Neural progenitor cell (in vitro differentiated cells): ENCODE measurements at regions not wholly inside any gene's neighbourhood (a gene's known extent, or its start where the extent isn't known, plus 50 kb on each side); places are given as distances from the start of the nearest gene placed in this dataset.
A peak's percentile ranks its signal among the peaks of the same experiment; 100 is the strongest.

ENCODE experiments used
- DNase-seq: peaks from one replicate; pipeline ENCODE4 v3.0.0-alpha.2; 2016; ENCODE audit warnings: low spot score
- H2AFZ ChIP-seq: fragments of 200-600 bp; sonication (generic); replicated peaks from 2 replicates; pipeline ENCODE4 v1.6.1; 2016; ENCODE audit warnings: antibody characterized with exemption
- H3F3A ChIP-seq: fragments of 200-600 bp; sonication (generic); 2 replicates; pipeline ENCODE4 v1.6.1; 2016; ENCODE audit warnings: antibody characterized with exemption, low read depth
- H3K27ac ChIP-seq: fragments of 200-600 bp; sonication (generic); 2 replicates; pipeline ENCODE4 v1.5.1; 2016; ENCODE audit warnings: mild to moderate bottlenecking
- H3K27me3 ChIP-seq: fragments of 200-600 bp; sonication (generic); 2 replicates; pipeline ENCODE4 v1.6.1; 2016; ENCODE audit warnings: mild to moderate bottlenecking, moderate library complexity
- H3K36me3 ChIP-seq: fragments of 200-600 bp; sonication (generic); 2 replicates; pipeline ENCODE4 v1.5.1; 2016
- H3K4me1 ChIP-seq: fragments of 200-600 bp; sonication (generic); 2 replicates; pipeline ENCODE4 v1.6.1; 2016; ENCODE audit warnings: mixed run types
- H3K4me2 ChIP-seq: fragments of 200-600 bp; sonication (generic); 2 replicates; pipeline ENCODE4 v1.6.1; 2016
- H3K4me3 ChIP-seq: fragments of 200-600 bp; sonication (generic); 2 replicates; pipeline ENCODE4 v1.5.1; 2016
- H3K79me2 ChIP-seq: fragments of 200-600 bp; sonication (generic); 2 replicates; pipeline ENCODE4 v1.6.1; 2016; ENCODE audit warnings: low read depth
- H3K9ac ChIP-seq: fragments of 200-600 bp; sonication (generic); 2 replicates; pipeline ENCODE4 v1.6.1; 2016
- H3K9me3 ChIP-seq: fragments of 200-600 bp; sonication (generic); 2 replicates; pipeline ENCODE4 v1.5.1; 2016; ENCODE audit warnings: low read depth
- H4K20me1 ChIP-seq: fragments of 200-600 bp; sonication (generic); 2 replicates; pipeline ENCODE4 v1.6.1; 2016; ENCODE audit warnings: low read depth
- H3K27ac Mint-ChIP-seq: 3 replicates; pipeline ENCODE4 v1.8.0; 2021; ENCODE audit warnings: mixed read lengths
- H3K27me3 Mint-ChIP-seq: 2 replicates; pipeline ENCODE4 v1.8.0; 2022; ENCODE audit warnings: low read depth, mild to moderate bottlenecking, inconsistent platforms, moderate library complexity, mixed read lengths; ENCODE audit not compliant: insufficient read depth
- H3K36me3 Mint-ChIP-seq: 3 replicates; pipeline ENCODE4 v1.8.0; 2021; ENCODE audit warnings: mixed read lengths
- H3K4me1 Mint-ChIP-seq: 3 replicates; pipeline ENCODE4 v1.8.0; 2021; ENCODE audit warnings: mixed read lengths
- H3K4me3 Mint-ChIP-seq: 3 replicates; pipeline ENCODE4 v1.8.0; 2021; ENCODE audit warnings: mild to moderate bottlenecking, moderate library complexity, mixed read lengths
- H3K9me3 Mint-ChIP-seq: 3 replicates; pipeline ENCODE4 v1.8.0; 2020; ENCODE audit warnings: mixed read lengths
- CTCF ChIP-seq: fragments of 200-600 bp; sonication (generic); IDR thresholded peaks from 2 replicates; pipeline ENCODE4 v1.5.1; 2017; ENCODE audit warnings: antibody characterized with exemption, mild to moderate bottlenecking
- EZH2 ChIP-seq: fragments of 200-600 bp; sonication (generic); IDR thresholded peaks from 2 replicates; pipeline ENCODE4 v1.6.1; 2017; ENCODE audit warnings: antibody characterized with exemption, mild to moderate bottlenecking, moderate library complexity
- EZH2phosphoT487 ChIP-seq: fragments of 200-600 bp; sonication (generic); IDR thresholded peaks from 2 replicates; pipeline ENCODE4 v1.6.1; 2017; ENCODE audit warnings: antibody characterized with exemption

DNA sequence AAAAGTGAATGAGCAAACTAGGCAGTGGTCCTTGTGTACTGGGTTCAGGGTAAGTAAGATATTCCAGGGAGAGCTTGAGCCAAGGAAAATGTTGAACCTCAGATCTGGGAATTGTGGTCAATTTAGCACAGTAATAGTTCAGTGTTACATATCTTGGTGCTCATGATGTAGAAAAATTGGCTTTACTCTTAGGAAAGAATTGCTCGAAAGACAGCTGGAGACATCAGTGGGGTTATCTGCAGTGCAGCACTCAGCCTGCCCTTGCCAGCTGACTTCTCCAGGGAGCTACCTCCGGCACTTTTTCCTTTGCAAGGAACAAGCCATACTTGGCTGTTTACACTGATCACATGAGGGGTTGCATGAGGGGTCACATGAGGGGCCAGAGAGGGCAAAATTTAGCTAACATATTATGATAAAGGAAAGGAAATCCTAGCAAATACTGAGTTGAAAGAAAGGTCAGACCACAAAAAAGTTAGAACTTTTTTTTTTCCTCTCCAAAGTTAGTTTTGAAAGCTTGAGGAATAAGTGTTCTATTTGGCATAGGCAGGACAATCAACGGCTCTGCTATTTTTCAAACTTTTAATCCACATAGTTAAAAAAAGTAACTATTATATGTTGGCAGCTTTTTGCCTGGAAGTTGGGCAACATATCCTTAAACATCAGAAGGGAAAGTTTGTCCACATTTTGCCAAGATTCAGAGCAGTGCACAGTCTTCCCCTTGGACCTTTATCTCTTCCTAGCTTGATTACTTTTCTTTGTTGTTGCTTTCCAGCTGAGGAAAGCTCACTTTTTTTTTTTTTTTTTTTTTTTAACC is 92.4 kb downstream of the COL6A6 start:
- DNase-seq: no peak
- Histone ChIP-seq H3K4me2 (no peak overlapping the region), H3K4me1 (no peaks in the 10 kb centered on the region), H3K9me3 (peaks cover 19% of the 10 kb centered on the region), H3K9ac (no peak overlapping the region), H3K36me3 (peaks cover 9% of the 10 kb centered on the region), H2AFZ (peak overlapping the region; percentile 10), H3K4me3 (no peak overlapping the region), H4K20me1 (no peaks in the 10 kb centered on the region), H3F3A (no peaks in the 10 kb centered on the region), H3K79me2 (no peaks in the 10 kb centered on the region), H3K27me3 (no peaks in the 10 kb centered on the region), H3K27ac (no peak overlapping the region)
- Mint-ChIP-seq H3K27me3 (peaks cover 2% of the 10 kb centered on the region), H3K4me3 (no peak overlapping the region), H3K36me3 (no peaks in the 10 kb centered on the region), H3K4me1 (no peaks in the 10 kb centered on the region), H3K27ac (no peak overlapping the region), H3K9me3 (peaks cover 10% of the 10 kb centered on the region)
- no peak for TF ChIP-seq EZH2phosphoT487
- TF ChIP-seq CTCF: no peak
- no peak for TF ChIP-seq EZH2

- H3F3A ChIP-seq: no peaks in the 10 kb centered on the region
- TF ChIP-seq EZH2phosphoT487: no peak
- TF ChIP-seq CTCF: no peak
- no peak for TF ChIP-seq EZH2
- H3K4me3 ChIP-seq: no peak overlapping the region
- DNase-seq: no peak
- no peaks in the 10 kb centered on the region for H3K27me3 ChIP-seq
- H3K27ac ChIP-seq: no peak overlapping the region
- no peaks in the 10 kb centered on the region for H3K9me3 ChIP-seq
- no peaks in the 10 kb centered on the region for H4K20me1 ChIP-seq
- no peaks in the 10 kb centered on the region for H3K36me3 Mint-ChIP-seq
- no peak overlapping the region for H3K4me2 ChIP-seq
- no peaks in the 10 kb centered on the region for H3K27me3 Mint-ChIP-seq
- peaks cover 17% of the 10 kb centered on the region for H3K4me1 ChIP-seq
- no peak overlapping the region for H3K4me3 Mint-ChIP-seq
- H3K79me2 ChIP-seq: no peaks in the 10 kb centered on the region
- no peak overlapping the region for H2AFZ ChIP-seq
- peaks cover 3% of the 10 kb centered on the region for H3K9me3 Mint-ChIP-seq
- no peak overlapping the region for H3K9ac ChIP-seq
- no peaks in the 10 kb centered on the region for H3K36me3 ChIP-seq
- no peak overlapping the region for H3K27ac Mint-ChIP-seq
- H3K4me1 Mint-ChIP-seq: peaks cover 2% of the 10 kb centered on the region
Measured at GRCh38 chr3:130619196-130619595, 102.2 kb downstream of the COL6A6 start.

DNA sequence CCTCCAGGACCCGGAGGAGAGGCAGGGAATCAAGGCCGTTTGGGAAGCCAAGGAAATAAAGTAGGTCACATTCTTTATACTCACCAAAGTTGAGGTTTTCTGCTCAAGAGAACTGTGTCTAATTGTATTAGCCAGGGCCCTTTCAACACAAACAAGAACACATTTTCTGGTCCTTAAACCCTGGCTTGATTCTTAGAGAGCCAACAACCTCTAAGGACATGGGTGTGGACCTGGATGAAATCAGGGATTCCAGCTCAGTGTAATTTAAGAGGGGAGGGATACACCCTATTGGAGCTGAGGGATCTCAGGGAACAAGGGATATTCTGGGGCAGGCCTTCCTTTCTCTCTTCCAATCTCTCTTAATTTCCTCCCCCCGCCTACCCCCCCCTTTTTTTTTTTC is 104.8 kb downstream of the COL6A6 start:
- Mint-ChIP-seq H3K36me3 (no peaks in the 10 kb centered on the region), H3K27me3 (no peaks in the 10 kb centered on the region), H3K27ac (no peak overlapping the region), H3K9me3 (peaks cover 3% of the 10 kb centered on the region), H3K4me3 (no peak overlapping the region), H3K4me1 (peaks cover 2% of the 10 kb centered on the region)
- peak; percentile 19 for DNase-seq
- Histone ChIP-seq H2AFZ (no peak overlapping the region), H3K4me1 (peaks cover 17% of the 10 kb centered on the region), H3F3A (no peaks in the 10 kb centered on the region), H3K9me3 (no peaks in the 10 kb centered on the region), H3K27me3 (no peaks in the 10 kb centered on the region), H4K20me1 (no peaks in the 10 kb centered on the region), H3K27ac (no peak overlapping the region), H3K4me3 (no peak overlapping the region), H3K36me3 (no peaks in the 10 kb centered on the region), H3K79me2 (no peaks in the 10 kb centered on the region), H3K9ac (no peak overlapping the region), H3K4me2 (no peak overlapping the region)
- TF ChIP-seq CTCF (no peak), EZH2phosphoT487 (no peak), EZH2 (no peak)
